A673 (cell line): ENCODE measurements at regions not wholly inside any gene's neighbourhood (a gene's known extent, or its start where the extent isn't known, plus 50 kb on each side); places are given as distances from the start of the nearest gene placed in this dataset.

Experiments
- EZH2 ChIP-seq: fragments of 200-600 bp; sonication (generic); IDR thresholded peaks from 2 replicates; pipeline ENCODE4 v1.6.1; 2017; ENCODE audit warnings: borderline replicate concordance, low read depth, mild to moderate bottlenecking, mixed read lengths, antibody characterized with exemption, low read length; ENCODE audit not compliant: poor library complexity, severe bottlenecking
- TF ChIP-seq, protein P1 (sequence below): fragments of 300-800, 200-600 bp; sonication (generic); conservative IDR thresholded peaks from 2 replicates; pipeline ENCODE4 v1.5.1; 2017; ENCODE audit warnings: low read depth, mild to moderate bottlenecking, antibody characterized with exemption, low read length, moderate library complexity, mixed read lengths

DNA sequence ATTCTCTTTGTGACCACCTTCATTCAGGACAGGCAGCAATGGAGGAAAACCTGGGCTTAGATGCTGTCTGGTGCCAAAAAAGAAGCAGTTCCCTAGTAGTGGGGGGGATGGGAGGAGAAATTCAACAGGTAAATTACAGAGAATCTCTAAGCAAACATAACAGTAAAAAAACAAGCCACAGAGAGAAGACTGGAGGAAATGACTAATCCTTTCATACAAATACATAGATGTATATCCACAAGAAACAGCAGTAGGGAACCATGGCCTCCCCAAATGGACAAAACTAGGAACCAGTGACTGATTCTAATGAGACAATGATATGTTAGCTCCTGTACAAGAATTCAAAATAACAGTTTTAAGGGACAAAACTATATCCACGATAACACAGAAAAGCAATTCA lies 513.0 kb downstream of the NAV3 start:
- TF ChIP-seq, protein P1, sequence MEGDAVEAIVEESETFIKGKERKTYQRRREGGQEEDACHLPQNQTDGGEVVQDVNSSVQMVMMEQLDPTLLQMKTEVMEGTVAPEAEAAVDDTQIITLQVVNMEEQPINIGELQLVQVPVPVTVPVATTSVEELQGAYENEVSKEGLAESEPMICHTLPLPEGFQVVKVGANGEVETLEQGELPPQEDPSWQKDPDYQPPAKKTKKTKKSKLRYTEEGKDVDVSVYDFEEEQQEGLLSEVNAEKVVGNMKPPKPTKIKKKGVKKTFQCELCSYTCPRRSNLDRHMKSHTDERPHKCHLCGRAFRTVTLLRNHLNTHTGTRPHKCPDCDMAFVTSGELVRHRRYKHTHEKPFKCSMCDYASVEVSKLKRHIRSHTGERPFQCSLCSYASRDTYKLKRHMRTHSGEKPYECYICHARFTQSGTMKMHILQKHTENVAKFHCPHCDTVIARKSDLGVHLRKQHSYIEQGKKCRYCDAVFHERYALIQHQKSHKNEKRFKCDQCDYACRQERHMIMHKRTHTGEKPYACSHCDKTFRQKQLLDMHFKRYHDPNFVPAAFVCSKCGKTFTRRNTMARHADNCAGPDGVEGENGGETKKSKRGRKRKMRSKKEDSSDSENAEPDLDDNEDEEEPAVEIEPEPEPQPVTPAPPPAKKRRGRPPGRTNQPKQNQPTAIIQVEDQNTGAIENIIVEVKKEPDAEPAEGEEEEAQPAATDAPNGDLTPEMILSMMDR = no peak
- TF ChIP-seq EZH2 = no peak
